Astrocyte of the spinal cord (primary cell): ENCODE measurements at regions not wholly inside any gene's neighbourhood (a gene's known extent, or its start where the extent isn't known, plus 50 kb on each side); places are given as distances from the start of the nearest gene placed in this dataset.

Experiments
- DNase-seq: peaks from one replicate; pipeline ENCODE4 v3.0.0; 2011; ENCODE audit warnings: low read depth, low spot score
- H3K4me3 ChIP-seq: 2 replicates; pipeline ENCODE4 v1.5.1; 2011; ENCODE audit warnings: low read depth, mild to moderate bottlenecking, low read length, moderate library complexity
- in situ Hi-C: cut with HindIII; loops from 2 replicates; pipeline ENCODE4 v1.10.0; 2017; ENCODE audit warnings: low sequenced_read_pairs
- TF ChIP-seq, protein P1 (sequence below): IDR thresholded peaks from 2 replicates; pipeline ENCODE4 v1.5.1; 2012; ENCODE audit warnings: low read depth, mild to moderate bottlenecking, low read length, inconsistent platforms

GRCh38 chr4:137754652-137755471, 222.6 kb upstream of the PCDH18 start:
- TF ChIP-seq, protein P1, sequence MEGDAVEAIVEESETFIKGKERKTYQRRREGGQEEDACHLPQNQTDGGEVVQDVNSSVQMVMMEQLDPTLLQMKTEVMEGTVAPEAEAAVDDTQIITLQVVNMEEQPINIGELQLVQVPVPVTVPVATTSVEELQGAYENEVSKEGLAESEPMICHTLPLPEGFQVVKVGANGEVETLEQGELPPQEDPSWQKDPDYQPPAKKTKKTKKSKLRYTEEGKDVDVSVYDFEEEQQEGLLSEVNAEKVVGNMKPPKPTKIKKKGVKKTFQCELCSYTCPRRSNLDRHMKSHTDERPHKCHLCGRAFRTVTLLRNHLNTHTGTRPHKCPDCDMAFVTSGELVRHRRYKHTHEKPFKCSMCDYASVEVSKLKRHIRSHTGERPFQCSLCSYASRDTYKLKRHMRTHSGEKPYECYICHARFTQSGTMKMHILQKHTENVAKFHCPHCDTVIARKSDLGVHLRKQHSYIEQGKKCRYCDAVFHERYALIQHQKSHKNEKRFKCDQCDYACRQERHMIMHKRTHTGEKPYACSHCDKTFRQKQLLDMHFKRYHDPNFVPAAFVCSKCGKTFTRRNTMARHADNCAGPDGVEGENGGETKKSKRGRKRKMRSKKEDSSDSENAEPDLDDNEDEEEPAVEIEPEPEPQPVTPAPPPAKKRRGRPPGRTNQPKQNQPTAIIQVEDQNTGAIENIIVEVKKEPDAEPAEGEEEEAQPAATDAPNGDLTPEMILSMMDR, result no peak
- H3K4me3 ChIP-seq, result no peak overlapping the region
- DNase-seq, result peak; percentile 52
- in situ Hi-C loops, result no loop called here

- H3K4me3 ChIP-seq, result no peak overlapping the region
- TF ChIP-seq, protein P1, result no peak
- in situ Hi-C loops, result no loop called here
- peak; percentile 28 for DNase-seq
These were observed 217.2 kb upstream of the PCDH18 start for GRCh38 chr4:137749466-137749865.

GRCh38 chr4:137748616-137749015, 216.3 kb upstream of the PCDH18 start:
- H3K4me3 ChIP-seq, result no peak overlapping the region
- TF ChIP-seq, protein P1, result no peak
- no peak for DNase-seq
- in situ Hi-C loops, result no loop called here

- no peak overlapping the region for H3K4me3 ChIP-seq
- in situ Hi-C loops, result no loop called here
- DNase-seq, result no peak
- TF ChIP-seq, protein P1, result no peak
These were observed 207.8 kb upstream of the PCDH18 start for GRCh38 chr4:137740141-137740540.

- in situ Hi-C loops, result no loop called here
- DNase-seq, result no peak
- H3K4me3 ChIP-seq, result no peak overlapping the region
- TF ChIP-seq, protein P1, result no peak
These were observed 207.1 kb upstream of the PCDH18 start for GRCh38 chr4:137739391-137739790.

DNA sequence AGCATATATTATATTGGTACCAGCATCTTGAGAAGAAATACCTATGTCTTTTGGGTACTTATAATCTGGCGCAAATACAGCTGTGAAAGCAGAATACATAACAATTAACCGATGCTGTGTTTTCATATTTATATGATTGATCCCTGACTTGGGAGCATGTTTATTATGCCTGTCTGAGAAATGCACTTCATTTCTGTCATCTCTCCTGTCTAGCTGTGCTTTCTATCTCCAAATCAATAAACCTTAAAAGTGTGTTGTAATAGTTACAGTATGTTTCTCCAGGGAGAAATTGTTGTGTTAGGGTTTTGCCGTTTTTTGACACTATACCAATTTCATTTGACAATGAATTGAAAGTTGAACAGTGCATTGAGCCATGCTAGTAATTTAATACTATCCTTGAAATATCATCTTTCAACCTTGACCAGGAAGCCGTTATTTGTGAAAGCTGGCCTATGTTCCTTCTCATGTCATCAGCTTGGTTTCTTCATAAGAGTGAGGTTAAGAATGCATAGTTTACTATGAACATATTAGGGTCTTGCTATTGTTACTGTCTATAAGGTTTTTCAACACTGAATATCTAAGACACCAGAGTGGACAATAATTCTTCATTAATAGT, 206.2 kb upstream of the PCDH18 start:
- in situ Hi-C loops, result no loop called here
- H3K4me3 ChIP-seq, result no peak overlapping the region
- DNase-seq, result no peak
- TF ChIP-seq, protein P1, result no peak
